Left lung (tissue), 4 donors: ENCODE measurements at regions not wholly inside any gene's neighbourhood (a gene's known extent, or its start where the extent isn't known, plus 50 kb on each side); places are given as distances from the start of the nearest gene placed in this dataset.

Experiments
- ATAC-seq: fragments of 200-7000 bp; cut with Tn5 transposase; one replicate; pipeline ENCODE4 v1.9.1; 2020; ENCODE audit warnings: moderate library complexity
- DNase-seq, 4 donors: peaks; one replicate each; pipeline ENCODE4 v3.0.0-alpha.2; 2013 to 2020
- H3K27ac ChIP-seq, 2 donors: fragments of 200-600 bp; sonication (generic) in 1 of 2; one replicate each; pipeline versions ENCODE4 v1.5.0 to v1.8.0; 2020 to 2021
- H3K27me3 ChIP-seq, 2 donors: fragments of 200-600 bp; sonication (generic) in 1 of 2; one replicate each; pipeline versions ENCODE4 v1.5.0 to v1.8.0; 2020 to 2021
- H3K36me3 ChIP-seq, 2 donors: fragments of 200-600 bp; sonication (generic) in 1 of 2; one replicate each; pipeline versions ENCODE4 v1.5.0 to v1.8.0; 2020 to 2021
- H3K4me1 ChIP-seq, 2 donors: fragments of 200-600 bp; one replicate each; pipeline ENCODE4 v1.8.0; 2021
- H3K4me3 ChIP-seq, 2 donors: fragments of 200-600 bp; sonication (generic) in 1 of 2; one replicate each; pipeline versions ENCODE4 v1.5.0 to v1.8.0; 2020 to 2021; ENCODE audit warnings: mild to moderate bottlenecking in 1 of 2
- H3K9me3 ChIP-seq, 2 donors: fragments of 200-600 bp; sonication (generic) in 1 of 2; one replicate each; pipeline versions ENCODE4 v1.5.0 to v1.8.0; 2020 to 2021
- intact Hi-C, 2 donors: fragments of 100-400 bp; cut with DNase I; formaldehyde crosslinking; loops; one replicate each; pipeline versions ENCODE4 v1.11.2 to v1.14.2; 2022
- TF ChIP-seq, protein P1 (sequence below), 2 donors: fragments of 200-600 bp; sonication (generic) in 1 of 2; IDR thresholded peaks; one replicate each; pipeline versions ENCODE4 v1.5.0 to v1.8.0; 2021; ENCODE audit warnings: antibody characterized with exemption in 2 of 2
- donor health status: DM: no; HTN: yes; CAD: no.
- donor health status: DM: no; HTN: no; CAD: no.

GRCh38 chr6:45742591-45742990 lies 273.1 kb downstream of the CLIC5 start:
- intact Hi-C loops, result no loop called here
- no peaks in the 10 kb centered on the region for H3K36me3 ChIP-seq
- H3K4me3 ChIP-seq, result no peak overlapping the region
- TF ChIP-seq, protein P1, sequence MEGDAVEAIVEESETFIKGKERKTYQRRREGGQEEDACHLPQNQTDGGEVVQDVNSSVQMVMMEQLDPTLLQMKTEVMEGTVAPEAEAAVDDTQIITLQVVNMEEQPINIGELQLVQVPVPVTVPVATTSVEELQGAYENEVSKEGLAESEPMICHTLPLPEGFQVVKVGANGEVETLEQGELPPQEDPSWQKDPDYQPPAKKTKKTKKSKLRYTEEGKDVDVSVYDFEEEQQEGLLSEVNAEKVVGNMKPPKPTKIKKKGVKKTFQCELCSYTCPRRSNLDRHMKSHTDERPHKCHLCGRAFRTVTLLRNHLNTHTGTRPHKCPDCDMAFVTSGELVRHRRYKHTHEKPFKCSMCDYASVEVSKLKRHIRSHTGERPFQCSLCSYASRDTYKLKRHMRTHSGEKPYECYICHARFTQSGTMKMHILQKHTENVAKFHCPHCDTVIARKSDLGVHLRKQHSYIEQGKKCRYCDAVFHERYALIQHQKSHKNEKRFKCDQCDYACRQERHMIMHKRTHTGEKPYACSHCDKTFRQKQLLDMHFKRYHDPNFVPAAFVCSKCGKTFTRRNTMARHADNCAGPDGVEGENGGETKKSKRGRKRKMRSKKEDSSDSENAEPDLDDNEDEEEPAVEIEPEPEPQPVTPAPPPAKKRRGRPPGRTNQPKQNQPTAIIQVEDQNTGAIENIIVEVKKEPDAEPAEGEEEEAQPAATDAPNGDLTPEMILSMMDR (IDR thresholded peaks at IDR 0.05), result no peak
- peaks cover 0 to 2% of the 10 kb centered on the region in 2 donors for H3K9me3 ChIP-seq
- no peaks in the 10 kb centered on the region for H3K27me3 ChIP-seq
- H3K4me1 ChIP-seq, result peaks cover 0 to 21% of the 10 kb centered on the region in 2 donors
- no peak for DNase-seq
- no peak for ATAC-seq
- H3K27ac ChIP-seq, result peak overlapping the region in 1 of 2 donors; percentile 23

DNA sequence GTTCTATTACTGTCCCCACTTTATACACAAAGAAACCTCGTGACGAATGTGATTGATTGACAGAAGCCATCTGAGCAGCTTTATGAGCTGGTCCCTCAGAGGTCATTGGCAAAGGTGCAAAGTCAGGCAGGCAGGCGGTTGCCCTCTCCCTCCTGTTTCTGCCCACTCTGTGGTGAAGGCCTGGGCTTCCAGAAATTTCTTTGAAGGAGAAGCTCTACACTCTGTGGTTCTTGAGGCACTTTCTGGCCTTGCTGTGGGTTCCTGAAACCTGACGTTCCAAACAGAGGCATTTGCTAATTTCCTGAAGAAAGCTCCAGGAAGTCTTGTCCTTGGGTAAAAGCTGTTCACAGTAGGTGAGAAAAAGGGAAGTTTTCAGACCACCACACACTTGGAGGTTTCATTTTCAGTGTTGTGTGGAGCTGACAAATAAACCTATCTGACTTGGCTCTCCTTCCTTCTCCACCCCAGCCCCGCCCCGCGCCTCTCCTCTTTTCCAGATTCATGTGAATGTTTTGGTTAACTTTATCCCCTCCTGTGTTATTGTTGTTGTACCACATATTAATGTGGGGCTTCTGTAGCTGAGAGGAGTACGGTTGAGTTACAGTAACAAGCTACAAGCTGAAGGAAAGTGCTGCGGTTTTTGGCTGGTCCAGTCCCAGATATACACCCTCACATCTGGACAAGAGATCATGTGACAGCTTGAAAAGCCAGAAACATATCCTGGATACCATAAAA lies 274.1 kb downstream of the CLIC5 start:
- Histone ChIP-seq H3K4me3 (no peak overlapping the region), H3K27ac (peak overlapping the region; percentile 23 to 50), H3K27me3 (no peaks in the 10 kb centered on the region), H3K36me3 (no peaks in the 10 kb centered on the region), H3K9me3 (no peaks in the 10 kb centered on the region), H3K4me1 (peaks cover 0 to 21% of the 10 kb centered on the region in 2 donors)
- peak; percentile 40 to 80 (median 62) for DNase-seq
- TF ChIP-seq, protein P1 (IDR thresholded peaks at IDR 0.05), result no peak
- intact Hi-C loops, result no loop called here
- ATAC-seq, result peak; percentile 69

DNA sequence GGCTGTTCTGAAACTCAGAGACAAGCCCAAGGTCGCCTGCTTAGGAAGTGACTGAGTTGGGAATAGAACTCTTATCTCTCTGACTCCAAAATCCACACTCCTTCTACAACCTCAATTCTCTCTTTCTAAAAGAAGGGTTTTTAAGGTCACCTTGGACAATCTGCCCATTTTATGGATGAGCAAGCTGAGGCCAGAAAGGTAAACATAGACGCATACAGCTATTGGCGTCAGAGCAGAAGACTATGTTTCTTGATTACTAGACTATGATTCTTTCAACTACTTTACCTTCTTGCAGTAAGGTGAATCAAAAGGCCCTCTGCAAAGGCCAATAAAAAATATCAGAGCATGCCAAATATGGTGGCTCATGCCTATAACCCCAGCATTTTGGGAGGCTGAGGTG lies 276.6 kb downstream of the CLIC5 start:
- no peak for ATAC-seq
- TF ChIP-seq, protein P1 (IDR thresholded peaks at IDR 0.05), result no peak
- Histone ChIP-seq H3K27ac (no peak overlapping the region), H3K4me1 (peaks cover 0 to 21% of the 10 kb centered on the region in 2 donors), H3K9me3 (no peaks in the 10 kb centered on the region), H3K36me3 (no peaks in the 10 kb centered on the region), H3K4me3 (no peak overlapping the region), H3K27me3 (no peaks in the 10 kb centered on the region)
- intact Hi-C loops, result no loop called here
- DNase-seq, result no peak

DNA sequence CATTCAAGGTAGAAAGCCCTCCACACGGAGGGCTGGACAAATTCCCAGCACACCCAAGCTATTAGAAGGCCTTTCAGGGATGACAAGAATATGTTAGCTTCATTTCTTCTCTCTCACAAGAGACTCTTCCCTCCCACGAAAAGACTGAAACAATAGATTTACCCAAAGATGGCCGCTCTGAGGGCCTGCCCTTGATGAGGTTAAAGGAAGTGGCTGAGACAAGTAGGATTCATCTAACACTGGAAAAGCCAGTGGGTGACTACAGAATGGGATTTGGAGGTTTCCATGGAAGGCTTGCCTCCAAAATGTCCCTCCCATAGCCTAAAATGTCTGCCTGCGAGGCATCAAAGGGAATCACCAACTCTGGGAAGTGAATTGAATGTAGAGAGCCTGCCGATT lies 277.6 kb downstream of the CLIC5 start:
- Histone ChIP-seq H3K9me3 (no peaks in the 10 kb centered on the region), H3K27ac (no peak overlapping the region), H3K4me3 (no peak overlapping the region), H3K27me3 (no peaks in the 10 kb centered on the region), H3K4me1 (peaks cover 0 to 19% of the 10 kb centered on the region in 2 donors), H3K36me3 (no peaks in the 10 kb centered on the region)
- DNase-seq, result no peak
- ATAC-seq, result no peak
- TF ChIP-seq, protein P1 (IDR thresholded peaks at IDR 0.05), result no peak
- intact Hi-C loops, result no loop called here

- H3K9me3 ChIP-seq, result no peaks in the 10 kb centered on the region
- H3K4me3 ChIP-seq, result no peak overlapping the region
- TF ChIP-seq, protein P1 (IDR thresholded peaks at IDR 0.05), result no peak
- no peaks in the 10 kb centered on the region for H3K27me3 ChIP-seq
- no peaks in the 10 kb centered on the region for H3K36me3 ChIP-seq
- DNase-seq (no peak), ATAC-seq (no peak)
- intact Hi-C loops, result no loop called here
- H3K4me1 ChIP-seq, result peaks cover 0 to 14% of the 10 kb centered on the region in 2 donors
- no peak overlapping the region for H3K27ac ChIP-seq
Measured at GRCh38 chr6:45737331-45738056, 278.2 kb downstream of the CLIC5 start.
